K562 (cell line): ENCODE measurements at regions not wholly inside any gene's neighbourhood (a gene's known extent, or its start where the extent isn't known, plus 50 kb on each side); places are given as distances from the start of the nearest gene placed in this dataset.

Experiments
- ATAC-seq: fragments of 200-7000 bp; cut with Tn5 transposase; 3 replicates; pipeline ENCODE4 v1.9.1; 2020; ENCODE audit warnings: moderate library complexity
- BruUV-seq: library from RNA; stranded (reverse); fragments of 400-500 nt; replicated peaks from 2 replicates; lab custom pipeline; 2021; lab: Mats Ljungman, UMichigan
- CTCF ChIA-PET: fragments of 300-600 bp; formaldehyde crosslinking; extraction: SDS; loops from one replicate; lab custom pipeline; 2021; ENCODE audit warnings: low intra/inter-chr PET ratio; lab: Yijun Ruan, JAX
- POLR2A ChIA-PET: fragments of 300-600, 350-650 bp; sonication (Branson Sonifier 250); formaldehyde crosslinking; extraction: SDS; loops from one replicate; lab custom pipeline; 2021; ENCODE audit warnings: antibody characterized with exemption, inconsistent platforms; lab: Yijun Ruan, JAX
- DNase-seq, 4 experiments: peaks; one replicate each; pipeline versions ENCODE4 v3.0.0 to v3.0.0-alpha.2; 2011 to 2018; ENCODE audit warnings: low spot score in 3 of 4, mixed read lengths in 3 of 4; ENCODE audit errors: extremely low read depth in 1 of 4
- FAIRE-seq: peaks from 2 replicates; lab custom pipeline; 2011; peaks lifted over from hg19 to GRCh38; lab: Jason Lieb, UNC
- H2AFZ ChIP-seq: 2 replicates; pipeline ENCODE4 v1.6.0; 2011; ENCODE audit warnings: low read depth, low read length, control low read depth, inconsistent platforms
- H3K27ac ChIP-seq: fragments of 200-600 bp; 3 replicates; pipeline ENCODE4 v1.8.0; 2011; ENCODE audit warnings: low read depth, mild to moderate bottlenecking, control low read depth, inconsistent platforms, low read length, moderate library complexity, mixed read lengths; ENCODE audit errors: extremely low read depth
- H3K27me3 ChIP-seq, 2 experiments: fragments of 300-600 bp in 1 of 2; 2 replicates in 1 of 2; 3 replicates in 1 of 2; pipeline versions ENCODE4 v1.6.0 to v1.8.0; 2011; ENCODE audit warnings: inconsistent platforms in 2 of 2, low read length in 2 of 2, mild to moderate bottlenecking in 1 of 2, mixed read lengths in 1 of 2, moderate library complexity in 1 of 2; ENCODE audit not compliant: control insufficient read depth in 2 of 2, insufficient read depth in 2 of 2
- H3K36me3 ChIP-seq: fragments of 300-600 bp; 3 replicates; pipeline ENCODE4 v1.8.0; 2011; ENCODE audit warnings: mild to moderate bottlenecking, low read length, inconsistent platforms; ENCODE audit not compliant: control insufficient read depth, insufficient read depth
- H3K4me1 ChIP-seq, 2 experiments: fragments of 200-600 bp in 1 of 2; replicated peaks in 1 of 2; 2 replicates in 1 of 2; 3 replicates in 1 of 2; pipeline versions ENCODE4 v1.5.1 to v1.8.0; 2011; ENCODE audit warnings: inconsistent platforms in 2 of 2, low read length in 2 of 2, mild to moderate bottlenecking in 1 of 2, mixed read lengths in 1 of 2, moderate library complexity in 1 of 2; ENCODE audit not compliant: control insufficient read depth in 2 of 2, insufficient read depth in 2 of 2
- H3K4me2 ChIP-seq: 2 replicates; pipeline ENCODE4 v1.6.1; 2011; ENCODE audit warnings: low read length, control low read depth, inconsistent platforms, mixed read lengths; ENCODE audit not compliant: insufficient read depth
- H3K4me3 ChIP-seq: fragments of 200-600 bp; sonication (generic), shearing (Covaris generic); 2 replicates; pipeline ENCODE4 v1.5.1; 2016; ENCODE audit warnings: control low read depth, inconsistent platforms
- H3K79me2 ChIP-seq: fragments of 200-600 bp; 3 replicates; pipeline ENCODE4 v1.8.0; 2011; ENCODE audit warnings: low read length, inconsistent platforms; ENCODE audit not compliant: control insufficient read depth, insufficient read depth
- H3K9ac ChIP-seq, 2 experiments: 2 replicates each; pipeline versions ENCODE4 v1.6.0 to v1.6.1; 2011; ENCODE audit warnings: low read depth in 2 of 2, low read length in 2 of 2, control low read depth in 1 of 2, inconsistent platforms in 1 of 2, mild to moderate bottlenecking in 1 of 2, mixed read lengths in 1 of 2; ENCODE audit not compliant: insufficient read depth in 1 of 2
- H3K9me1 ChIP-seq: one replicate; pipeline ENCODE4 v1.6.0; 2011; ENCODE audit warnings: inconsistent platforms, mild to moderate bottlenecking, low read length, moderate library complexity; ENCODE audit not compliant: control insufficient read depth, insufficient read depth
- H3K9me3 ChIP-seq: replicated peaks from 2 replicates; pipeline ENCODE4 v1.5.1; 2011; ENCODE audit warnings: low read depth, low read length, inconsistent platforms; ENCODE audit not compliant: control insufficient read depth, insufficient read depth
- H4K20me1 ChIP-seq: replicated peaks from 2 replicates; pipeline ENCODE4 v1.6.1; 2011; ENCODE audit warnings: low read length, inconsistent platforms, mixed read lengths; ENCODE audit not compliant: control insufficient read depth, insufficient read depth
- CBX8 ChIP-seq: fragments of 200-600 bp; sonication (generic); IDR thresholded peaks from 2 replicates; pipeline ENCODE4 v1.6.1; 2012; ENCODE audit warnings: borderline replicate concordance, mixed run types, low read depth, mild to moderate bottlenecking, moderate library complexity, mixed read lengths, low read length, control low read depth, inconsistent platforms; ENCODE audit not compliant: poor library complexity, severe bottlenecking; ENCODE audit errors: extremely low read depth
- GATAD2B ChIP-seq: fragments of 450-650 bp; IDR thresholded peaks from 2 replicates; pipeline ENCODE4 v1.6.1; 2017; ENCODE audit warnings: mild to moderate bottlenecking, borderline replicate concordance
- HNRNPL ChIP-seq: fragments of 200-400 bp; formaldehyde crosslinking; IDR thresholded peaks from 2 replicates; pipeline ENCODE4 v1.6.1; 2017; ENCODE audit warnings: low read depth, mild to moderate bottlenecking, low read length
- ILK ChIP-seq: fragments of 450-650 bp; IDR thresholded peaks from 2 replicates; pipeline ENCODE4 v1.6.1; 2016; ENCODE audit warnings: missing genetic modification characterization, low read depth, mild to moderate bottlenecking, missing compliant biosample characterization, moderate library complexity, borderline replicate concordance
- PURB ChIP-seq: sonication (generic); formaldehyde crosslinking; IDR thresholded peaks from 2 replicates; pipeline ENCODE4 v1.9.0; 2021; ENCODE audit warnings: low read depth, mild to moderate bottlenecking, missing genetic modification reagents
- RBM34 ChIP-seq: fragments of 200-400 bp; formaldehyde crosslinking; IDR thresholded peaks from 2 replicates; pipeline ENCODE4 v1.6.1; 2018; ENCODE audit warnings: low read length, borderline replicate concordance; ENCODE audit not compliant: insufficient read depth
- RFX7 ChIP-seq: fragments of 250-450 bp; sonication (Bioruptor Pico); IDR thresholded peaks from 2 replicates; pipeline ENCODE4 v1.5.1; 2021; ENCODE audit warnings: mild to moderate bottlenecking
- TBP ChIP-seq: optimal IDR thresholded peaks from 2 replicates; pipeline ENCODE3; 2011; ENCODE audit warnings: low read depth, low read length, improper control_type of control experiment
- U2AF1 ChIP-seq: fragments of 200-400 bp; formaldehyde crosslinking; optimal IDR thresholded peaks from 2 replicates; pipeline ENCODE3; 2017; ENCODE audit warnings: mild to moderate bottlenecking, low read depth, low read length, moderate library complexity
- ZBTB17 ChIP-seq: fragments of 450-650 bp; formaldehyde crosslinking; IDR thresholded peaks from 2 replicates; pipeline ENCODE4 v1.4.0; 2020; ENCODE audit warnings: mild to moderate bottlenecking
- ZNF584 ChIP-seq: fragments of 200-800 bp; sonication (Bioruptor generic); IDR thresholded peaks from 2 replicates; pipeline ENCODE4 v1.6.1; 2016; ENCODE audit warnings: low read depth, mild to moderate bottlenecking, missing genetic modification characterization, missing compliant biosample characterization
- ZSCAN32 ChIP-seq: fragments of 450-650 bp; formaldehyde crosslinking; IDR thresholded peaks from 2 replicates; pipeline ENCODE4 v1.4.0; 2020; ENCODE audit warnings: mild to moderate bottlenecking, moderate library complexity
- WGBS: fragments of 100-300 bp; shearing (Covaris generic); methylation state at CpG from one replicate; pipeline ENCODE4 v1.1.6; 2016; ENCODE audit warnings: low coverage, mixed read lengths; ENCODE audit not compliant: insufficient coverage; ENCODE audit errors: missing lambda C conversion rate; 5-methylcytosine and 5-hydroxymethylcytosine counted together
- in situ Hi-C: fragments of 300-500 bp; cut with MboI; formaldehyde crosslinking; loops from 4 replicates; pipeline ENCODE4 v1.15.0; 2018; ENCODE audit warnings: inconsistent platforms, mixed read lengths
- intact Hi-C: fragments of 100-400 bp; cut with micrococcal nuclease; formaldehyde crosslinking; loops from 2 replicates; pipeline ENCODE4 v1.14.2; 2022
- TF ChIP-seq, protein P1 (sequence below): fragments of 250-450 bp; sonication (Bioruptor Pico); IDR thresholded peaks from 2 replicates; pipeline ENCODE4 v1.5.0; 2021; ENCODE audit warnings: mild to moderate bottlenecking, moderate library complexity

DNA sequence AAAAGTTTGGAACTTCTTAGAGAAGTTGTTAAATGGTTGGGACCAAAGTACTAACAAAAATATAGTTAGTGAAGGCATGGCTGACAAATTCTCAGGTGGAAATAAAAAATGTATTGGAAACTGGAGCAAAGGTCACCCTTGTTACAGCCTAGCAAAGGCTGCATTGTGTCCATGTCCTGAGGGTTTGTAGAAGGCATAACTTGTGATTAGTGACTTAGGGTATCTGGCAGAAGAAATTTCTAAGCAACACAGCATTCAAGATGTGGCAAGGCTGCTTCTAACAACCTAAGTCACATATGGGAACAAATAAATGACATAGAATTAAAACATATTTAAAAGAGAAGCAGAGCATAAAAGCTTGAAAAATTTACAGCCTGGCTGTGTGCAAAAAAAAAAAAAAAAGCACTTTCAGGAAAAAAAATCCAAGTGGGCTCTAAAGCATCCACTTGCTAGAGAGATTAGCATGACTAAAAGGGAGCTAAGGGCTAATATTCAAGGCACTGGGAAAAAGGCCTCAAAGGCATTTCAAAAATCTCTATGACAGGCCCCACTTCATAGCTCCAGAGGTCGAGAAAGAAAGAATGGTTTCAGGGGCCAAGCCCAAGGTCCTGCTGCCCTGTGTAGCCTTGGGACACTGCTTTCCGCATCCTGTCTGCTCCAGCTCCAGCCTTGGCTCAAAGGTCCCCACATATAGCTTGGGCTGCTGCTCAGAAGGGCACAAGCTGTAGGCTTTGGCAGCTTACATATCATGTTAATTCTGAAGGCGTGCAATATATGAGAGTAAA lies 453.2 kb upstream of the PTCHD4 start:
- FAIRE-seq (no peak), DNase-seq (no peak), ATAC-seq (no peak)
- POLR2A ChIA-PET: no interaction called here
- intact Hi-C loops: no loop called here
- in situ Hi-C loops: no loop called here
- Histone ChIP-seq H3K9me3 (no peaks in the 10 kb centered on the region), H3K36me3 (no peaks in the 10 kb centered on the region), H2AFZ (no peak overlapping the region), H3K27ac (no peak overlapping the region), H3K4me1 (no peaks in the 10 kb centered on the region), H3K4me2 (no peak overlapping the region), H3K4me3 (no peak overlapping the region), H3K27me3 (no peaks in the 10 kb centered on the region), H4K20me1 (no peaks in the 10 kb centered on the region), H3K9me1 (no peaks in the 10 kb centered on the region), H3K79me2 (no peaks in the 10 kb centered on the region), H3K9ac (no peak overlapping the region)
- BruUV-seq: no TSS peak
- WGBS: 0% methylated on average over 3 of the region's 3 CpGs
- CTCF ChIA-PET: no interaction called here
- no peak for TF ChIP-seq HNRNPL
- no peak for TF ChIP-seq ZBTB17 (CRISPR knock-in tag)
- no peak for TF ChIP-seq RFX7 (CRISPR knock-in tag)
- TF ChIP-seq CBX8: no peak
- TF ChIP-seq ZSCAN32 (CRISPR knock-in tag): no peak
- no peak for TF ChIP-seq TBP

DNA sequence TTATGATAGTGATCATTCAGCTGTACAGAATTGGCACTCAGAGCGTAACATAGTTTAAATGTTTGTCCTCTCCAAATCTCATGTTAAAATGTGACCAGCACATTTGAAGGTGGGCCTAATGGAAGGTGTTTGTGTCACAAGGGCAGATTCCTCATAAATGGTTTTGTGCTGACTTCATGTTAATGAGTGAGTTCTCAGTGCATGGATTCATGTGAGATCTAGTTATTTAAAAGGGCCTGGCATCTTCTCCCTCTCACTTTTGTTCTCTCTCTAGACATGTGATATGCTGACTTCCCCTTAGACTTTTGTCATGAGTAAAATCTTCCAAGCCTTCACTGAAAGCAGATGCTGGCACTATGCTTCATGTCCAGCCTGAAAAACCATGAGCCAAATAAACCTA lies 452.4 kb upstream of the PTCHD4 start:
- WGBS: 13% methylated on average over 1 of the region's 1 CpG
- intact Hi-C loops: no loop called here
- no peak overlapping the region for H3K4me3 ChIP-seq
- TF ChIP-seq ZNF584 (CRISPR knock-in tag): no peak
- no peak for TF ChIP-seq PURB (CRISPR knock-in tag)
- no peak for TF ChIP-seq ILK (tag)
- TF ChIP-seq, protein P1, sequence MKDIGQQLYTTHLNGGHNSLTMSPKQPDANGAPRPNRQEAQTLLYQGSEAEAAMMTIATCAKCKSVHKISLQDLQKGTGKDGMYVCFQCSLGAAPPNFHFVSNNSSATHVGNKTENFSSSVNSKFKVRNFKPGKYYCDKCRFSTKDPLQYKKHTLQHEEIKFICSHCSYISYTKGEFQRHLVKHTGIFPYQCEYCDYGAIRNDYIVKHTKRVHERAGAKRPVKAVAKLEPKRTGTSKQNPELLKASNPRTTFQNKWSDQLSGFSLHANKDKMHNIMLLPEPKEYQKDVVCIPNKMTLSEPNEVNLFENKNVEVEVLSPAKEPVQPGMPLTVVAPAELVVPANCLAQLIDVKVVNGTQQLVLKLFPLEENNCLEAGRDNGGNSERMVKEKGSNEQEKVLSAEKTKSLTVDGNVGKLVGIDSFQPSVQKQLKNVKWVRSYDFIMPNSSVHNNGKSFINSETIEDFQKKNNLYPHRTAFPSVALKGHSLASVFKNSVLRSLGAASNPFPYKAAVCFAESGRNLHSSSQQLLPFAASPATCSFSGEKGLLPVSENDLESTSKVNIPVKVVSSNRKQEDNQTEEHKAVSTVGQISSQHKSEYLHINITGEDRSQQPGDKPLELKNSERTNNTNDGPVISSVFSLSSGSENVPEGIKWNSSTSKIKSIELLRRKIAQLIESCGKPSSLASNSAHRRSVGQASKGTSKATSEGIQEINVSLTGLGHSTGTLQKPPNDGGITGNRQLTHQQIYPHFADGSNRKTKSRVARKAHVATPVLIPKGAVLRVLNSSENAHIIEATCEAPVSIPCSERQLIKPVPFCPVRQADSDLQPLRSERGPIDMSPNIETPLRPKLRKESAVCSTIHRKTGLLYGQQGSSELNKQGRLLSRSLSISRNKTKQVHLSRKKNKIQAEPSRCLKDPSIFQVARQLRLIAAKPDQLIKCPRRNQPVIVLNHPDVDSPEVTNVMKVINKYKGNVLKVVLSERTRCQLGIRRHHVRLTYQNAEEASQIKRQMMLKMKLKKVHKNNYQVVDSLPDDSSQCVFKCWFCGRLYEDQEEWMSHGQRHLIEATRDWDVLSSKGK (CRISPR knock-in tag): no peak
- no peak for TF ChIP-seq RBM34
- no peak for TF ChIP-seq GATAD2B
- TF ChIP-seq U2AF1: no peak

More for the DNA sequence above, 452.4 kb upstream of the PTCHD4 start:
- Histone ChIP-seq H3K4me1 (no peaks in the 10 kb centered on the region), H2AFZ (no peak overlapping the region), H3K79me2 (no peaks in the 10 kb centered on the region), H3K9ac (no peak overlapping the region), H3K9me1 (no peaks in the 10 kb centered on the region), H3K36me3 (no peaks in the 10 kb centered on the region), H3K27ac (no peak overlapping the region), H3K4me2 (no peak overlapping the region), H3K9me3 (no peaks in the 10 kb centered on the region), H3K27me3 (no peaks in the 10 kb centered on the region), H4K20me1 (no peaks in the 10 kb centered on the region)
- no TSS peak for BruUV-seq
- ChIA-PET CTCF (no interaction called here), POLR2A (no interaction called here)
- in situ Hi-C loops: no loop called here
- no peak for DNase-seq
- no peak for ATAC-seq
- no peak for FAIRE-seq
